HG03108 (cell line): ENCODE measurements at regions not wholly inside any gene's neighbourhood (a gene's known extent, or its start where the extent isn't known, plus 50 kb on each side); places are given as distances from the start of the nearest gene placed in this dataset.

Experiments
- ATAC-seq: cut with Tn5 transposase; IDR thresholded peaks from one replicate; pipeline ENCODE4 v1.9.1; 2021; ENCODE audit warnings: moderate library complexity; ENCODE audit not compliant: unreplicated experiment

DNA sequence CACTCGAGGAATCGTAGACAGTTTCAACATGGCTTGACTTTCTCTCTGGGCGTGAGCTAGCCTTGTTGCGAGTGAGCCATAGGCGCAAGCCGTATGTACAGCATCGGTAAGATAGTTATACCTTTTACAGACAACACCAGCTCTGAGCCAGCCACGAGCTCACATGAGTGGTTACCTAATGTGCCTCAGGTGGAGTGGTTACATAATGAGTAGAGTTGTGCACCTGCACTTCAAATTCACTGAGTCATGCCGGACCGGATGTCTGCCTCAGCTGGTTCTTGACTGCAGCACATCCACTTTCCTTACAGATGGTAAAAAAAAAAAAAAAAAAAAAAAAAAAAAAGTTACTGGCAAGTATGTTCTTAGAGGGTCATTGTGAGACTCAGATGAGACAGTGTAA is 360.4 kb upstream of the NR5A2 start:
- ATAC-seq, result no peak

DNA sequence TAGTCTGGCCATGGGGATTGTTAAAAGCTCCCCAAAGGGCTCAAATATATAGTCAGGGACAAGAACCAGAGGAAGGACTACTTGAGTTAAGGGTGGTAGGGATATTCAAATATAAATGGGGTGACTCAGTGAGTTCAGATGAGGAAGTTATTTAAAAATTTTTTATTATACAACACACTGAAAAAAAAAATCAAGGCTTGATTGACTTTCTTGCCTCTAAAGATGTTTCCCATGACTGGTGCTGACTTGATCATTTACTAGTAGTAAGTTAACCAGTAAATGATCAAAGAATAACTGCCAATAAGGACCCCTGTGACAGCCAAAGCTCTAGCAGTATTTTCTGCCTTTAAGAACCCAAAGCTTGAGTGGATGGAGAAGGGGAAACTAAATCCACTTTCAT is 357.6 kb upstream of the NR5A2 start:
- ATAC-seq, result no peak

DNA sequence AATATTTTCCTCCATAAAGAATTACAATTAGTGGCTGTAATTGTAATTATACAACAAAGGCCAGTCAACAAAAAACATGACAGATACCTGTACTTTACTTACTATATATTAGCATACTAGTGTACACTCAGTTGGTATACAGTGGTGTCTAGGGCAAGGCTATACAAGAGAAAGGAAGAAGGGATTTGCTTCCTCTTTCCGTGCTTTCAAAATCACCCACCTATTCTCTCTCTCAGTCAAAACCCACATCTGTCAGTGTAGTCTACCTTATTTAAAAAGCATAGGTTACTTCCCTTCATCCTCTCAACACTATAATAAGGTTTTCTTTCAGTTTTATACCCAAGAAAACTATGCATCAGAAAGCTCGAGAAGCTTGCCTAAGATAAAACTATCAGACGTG is 355.8 kb upstream of the NR5A2 start:
- no peak for ATAC-seq

DNA sequence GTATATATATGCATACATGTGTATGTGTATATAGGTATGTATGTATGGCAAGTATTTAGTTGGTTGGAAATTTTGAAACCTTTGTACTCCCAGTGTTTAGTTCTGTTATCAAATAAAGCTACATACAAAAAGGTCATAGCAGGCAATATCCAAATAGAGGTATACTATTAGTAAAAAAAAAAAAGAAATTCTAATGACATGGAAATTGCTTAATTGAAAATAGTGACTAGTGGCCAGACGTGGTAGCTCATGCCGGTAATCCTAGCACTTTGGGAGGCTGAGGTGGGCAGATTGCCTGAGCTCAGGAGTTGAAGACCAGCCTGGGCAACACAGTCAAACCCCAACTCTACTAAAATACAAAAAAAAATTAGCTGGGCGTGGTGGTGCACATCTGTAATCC is 351.6 kb upstream of the NR5A2 start:
- ATAC-seq, result no peak

DNA sequence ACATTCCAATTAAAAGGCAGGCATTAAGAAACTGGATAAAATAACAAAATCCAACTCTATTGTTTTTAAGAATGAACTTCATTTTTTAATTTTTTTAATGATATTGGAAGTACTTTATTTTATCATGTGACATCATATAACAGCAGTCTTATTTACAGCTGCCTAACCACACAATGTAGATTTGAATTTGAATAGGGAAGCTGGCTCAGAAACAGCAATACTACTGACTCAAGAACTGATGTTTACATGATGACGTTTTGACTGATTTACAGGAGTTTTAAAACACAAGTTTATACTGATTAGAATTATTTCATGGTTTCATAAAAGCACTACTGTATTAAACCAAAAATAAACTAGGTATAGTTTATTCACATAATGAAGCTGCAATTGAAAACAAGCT is 348.7 kb upstream of the NR5A2 start:
- ATAC-seq, result no peak

DNA sequence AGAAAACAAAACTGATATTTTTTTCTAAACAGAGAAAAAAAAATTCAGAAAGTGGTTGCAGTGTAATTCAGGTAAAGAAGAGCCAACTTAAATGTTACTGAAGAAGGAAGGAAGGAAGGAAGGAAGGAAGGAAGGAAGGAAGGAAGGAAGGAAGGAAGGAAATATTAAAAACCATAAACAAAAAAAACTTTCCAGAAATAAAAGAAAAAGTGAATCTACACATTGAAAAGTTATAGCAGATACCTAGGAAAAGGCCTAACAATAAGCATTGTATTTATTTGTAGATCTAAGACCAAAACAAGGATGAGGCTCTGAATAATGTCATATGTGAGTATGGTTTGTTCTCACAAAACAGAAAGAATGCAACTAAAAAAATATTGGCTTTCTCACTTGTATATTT is 345.4 kb upstream of the NR5A2 start:
- no peak for ATAC-seq

DNA sequence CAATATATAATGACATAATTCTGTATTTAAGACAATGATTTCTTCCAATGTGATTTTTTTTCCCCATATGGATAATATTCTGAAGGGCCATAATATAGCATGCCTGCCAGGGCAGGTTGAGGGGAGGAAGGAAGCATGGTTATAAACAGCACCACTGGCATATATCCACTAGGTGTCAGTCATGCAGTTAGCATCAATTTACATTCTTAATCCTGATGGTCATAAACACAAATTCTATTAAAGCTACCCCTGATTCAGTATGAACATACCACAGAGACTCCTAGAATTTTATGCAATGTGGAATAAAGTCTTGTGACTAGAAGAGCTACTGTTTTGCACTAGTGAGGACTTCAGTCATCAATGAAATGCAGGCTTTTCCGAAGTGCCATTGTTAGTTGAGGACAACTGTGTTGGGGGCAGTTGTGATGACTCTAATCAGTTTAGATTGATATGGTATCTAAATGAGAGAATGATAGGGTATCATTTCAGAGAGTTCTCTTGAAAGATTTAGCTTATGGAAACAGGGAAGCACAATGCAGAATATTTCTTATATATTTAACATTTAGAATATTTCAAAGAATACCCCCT is 342.7 kb upstream of the NR5A2 start:
- peak; percentile 69 for ATAC-seq

DNA sequence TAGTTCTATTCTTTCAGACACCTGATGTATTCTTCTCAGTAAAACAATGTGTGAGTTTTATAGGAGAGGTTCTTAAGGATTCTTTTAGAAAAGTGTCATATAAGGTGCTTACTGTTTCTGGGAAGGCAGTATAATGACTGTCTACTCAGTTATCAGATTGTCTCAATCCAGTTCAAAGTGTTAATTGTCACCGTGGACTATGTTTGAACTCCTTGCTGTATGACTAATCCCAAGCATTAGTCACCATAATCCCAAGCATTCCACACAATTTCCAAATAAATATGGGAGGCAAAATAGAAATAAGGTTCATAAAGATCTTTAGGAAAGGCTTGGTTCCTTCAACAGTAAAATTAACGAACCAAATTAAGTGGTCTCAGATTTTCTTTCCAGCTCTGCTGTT is 342.1 kb upstream of the NR5A2 start:
- ATAC-seq, result no peak

DNA sequence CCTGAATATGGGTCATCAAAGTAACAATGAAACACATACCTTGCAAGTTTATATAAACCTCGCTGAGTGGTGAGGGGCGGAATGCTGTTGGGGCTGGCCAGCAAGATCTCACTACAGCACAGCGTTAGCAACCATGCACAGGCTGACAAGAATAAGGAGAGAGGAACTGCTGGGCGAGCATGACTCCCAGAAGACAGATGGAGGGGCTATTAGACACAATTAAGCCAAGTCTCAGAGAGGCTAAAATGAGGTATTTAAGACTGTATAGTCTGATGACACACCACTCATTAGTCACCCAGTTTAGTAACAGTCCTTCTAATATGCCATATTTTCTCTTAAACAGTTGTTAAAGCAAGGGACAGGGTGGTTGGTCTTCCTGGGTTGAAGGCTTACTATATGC is 340.2 kb upstream of the NR5A2 start:
- ATAC-seq, result no peak

DNA sequence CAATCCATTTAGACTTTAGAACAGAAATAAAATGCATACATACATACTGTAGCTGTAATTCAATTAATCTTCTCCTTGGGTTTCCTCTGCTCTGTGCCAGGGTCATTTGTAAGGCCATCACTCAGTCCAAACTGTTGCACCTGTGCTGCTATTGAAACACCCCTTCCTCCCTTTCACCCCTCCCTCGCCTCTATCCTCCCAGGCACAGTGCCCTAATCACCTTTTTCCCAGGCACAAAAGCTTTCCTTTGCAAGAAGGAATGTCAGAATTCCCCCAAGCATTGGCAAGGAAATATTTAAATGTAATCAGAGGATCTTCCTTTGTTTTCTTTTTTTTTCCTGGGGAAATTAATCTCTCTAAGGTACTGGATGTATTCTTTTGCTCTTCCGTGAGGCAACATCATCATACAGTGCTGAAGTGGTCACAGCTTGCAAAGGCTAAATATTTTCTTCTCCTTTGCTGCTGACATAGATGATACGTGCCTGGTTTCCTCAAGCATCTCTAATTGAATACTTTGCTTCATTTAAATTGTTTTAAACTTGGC is 339.3 kb upstream of the NR5A2 start:
- ATAC-seq, result no peak

DNA sequence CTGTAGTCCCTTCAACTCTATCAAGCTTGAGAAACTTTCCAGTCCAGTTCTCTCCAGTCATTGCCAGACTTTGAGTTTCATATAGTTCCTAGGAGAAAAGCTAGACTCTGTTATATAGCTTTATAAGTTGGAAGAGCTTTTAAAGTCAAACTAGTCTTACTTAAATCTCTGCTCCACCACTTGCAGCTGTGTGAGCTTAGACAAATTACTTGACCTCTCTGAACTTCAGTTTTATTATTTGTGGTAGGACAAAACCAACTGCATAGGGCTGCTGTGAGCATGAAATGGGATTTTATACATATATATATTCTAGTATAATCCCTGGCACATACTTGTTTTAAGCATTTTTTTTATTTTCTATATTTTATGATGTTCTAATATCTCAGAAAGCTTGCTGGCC is 338.7 kb upstream of the NR5A2 start:
- ATAC-seq, result no peak

DNA sequence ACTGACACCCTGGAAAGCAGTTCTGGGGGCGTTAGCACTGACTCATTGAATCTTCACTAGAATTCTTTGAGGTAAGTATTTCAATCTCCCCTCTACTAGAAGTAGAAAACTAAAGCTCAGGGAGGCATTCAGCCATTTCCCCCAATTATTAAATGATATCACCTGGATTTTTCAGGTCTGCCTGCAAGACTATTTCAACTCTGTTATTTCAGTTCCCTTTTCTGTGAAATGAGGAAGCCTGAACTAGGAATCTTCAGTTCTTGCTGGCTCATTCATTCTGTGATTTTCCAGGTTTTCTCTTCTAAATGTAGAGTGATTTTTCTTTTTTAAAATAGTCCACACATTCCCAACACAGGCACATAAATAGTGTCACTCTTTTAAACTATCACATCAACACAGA is 337.0 kb upstream of the NR5A2 start:
- ATAC-seq, result no peak

DNA sequence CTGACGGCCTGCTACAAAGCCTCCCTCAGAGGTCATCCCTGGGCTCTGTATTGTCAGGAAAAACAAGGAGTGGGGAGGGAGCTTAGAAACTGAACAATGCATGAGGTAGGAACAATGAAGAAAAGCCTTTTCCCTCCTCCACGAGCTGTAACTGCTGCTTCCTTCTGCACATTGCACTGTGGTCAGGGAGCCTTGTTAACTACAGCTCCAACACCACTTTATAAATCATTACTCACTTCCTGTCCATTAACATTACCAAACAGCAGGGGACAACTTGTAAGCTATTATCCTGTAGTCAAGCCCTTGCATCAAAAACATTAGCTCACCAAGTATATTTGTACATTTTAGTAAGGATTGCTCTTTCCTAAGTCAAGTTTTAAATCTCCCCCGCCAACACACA is 336.0 kb upstream of the NR5A2 start:
- ATAC-seq, result no peak

DNA sequence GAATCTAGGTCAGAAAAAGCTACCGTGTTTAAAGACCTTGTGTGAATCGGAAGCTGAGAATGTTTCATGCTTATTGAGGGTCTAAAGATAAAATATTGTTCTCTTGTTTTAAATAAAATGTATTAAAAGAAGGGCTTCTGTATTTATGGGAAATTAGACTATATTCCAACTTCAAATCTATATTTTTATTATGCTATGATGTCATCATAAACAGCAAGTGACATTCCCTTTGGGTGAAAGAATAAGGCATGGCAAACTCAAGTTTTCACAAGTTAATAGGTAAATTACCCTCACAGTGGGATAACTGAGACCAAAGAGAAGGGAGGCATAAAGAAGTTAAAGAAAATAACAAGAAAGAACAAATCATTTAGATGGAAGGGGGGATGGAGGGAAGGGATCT is 333.8 kb upstream of the NR5A2 start:
- no peak for ATAC-seq

DNA sequence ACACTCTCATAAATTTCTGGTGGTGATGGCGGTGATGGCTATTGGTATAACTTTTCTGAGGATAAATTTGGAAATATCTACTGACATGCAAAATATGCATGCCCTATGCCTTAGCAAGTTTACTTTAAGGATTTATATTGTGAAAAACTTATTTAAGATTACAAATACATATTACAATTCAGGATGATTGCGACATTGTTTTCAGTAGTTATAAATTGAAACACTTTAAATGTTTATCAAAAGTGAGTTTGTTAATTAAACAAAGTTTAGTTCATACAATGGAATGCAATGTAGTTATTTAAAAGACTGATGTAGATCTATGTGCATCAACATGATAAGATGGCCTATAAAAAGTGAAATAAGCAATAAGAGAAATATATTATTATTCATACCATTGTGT is 331.3 kb upstream of the NR5A2 start:
- ATAC-seq, result no peak

DNA sequence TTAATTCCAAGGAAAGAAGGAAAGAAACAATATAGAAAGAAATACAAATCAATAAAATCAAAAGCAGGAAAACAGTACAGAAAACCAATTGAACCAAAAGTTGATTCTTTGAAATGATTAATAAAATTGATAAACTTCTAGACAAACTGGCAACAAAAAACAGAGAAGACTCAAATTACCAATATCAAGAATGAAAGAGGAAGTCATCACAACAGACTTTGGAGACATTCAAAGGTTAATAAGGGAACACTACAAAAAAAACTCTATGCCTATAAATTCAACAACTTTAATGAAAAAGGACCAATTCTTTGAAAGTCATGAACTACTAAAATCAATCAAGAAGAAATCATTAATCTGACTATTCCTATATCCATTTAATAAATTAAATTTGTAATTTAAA is 329.3 kb upstream of the NR5A2 start:
- no peak for ATAC-seq

DNA sequence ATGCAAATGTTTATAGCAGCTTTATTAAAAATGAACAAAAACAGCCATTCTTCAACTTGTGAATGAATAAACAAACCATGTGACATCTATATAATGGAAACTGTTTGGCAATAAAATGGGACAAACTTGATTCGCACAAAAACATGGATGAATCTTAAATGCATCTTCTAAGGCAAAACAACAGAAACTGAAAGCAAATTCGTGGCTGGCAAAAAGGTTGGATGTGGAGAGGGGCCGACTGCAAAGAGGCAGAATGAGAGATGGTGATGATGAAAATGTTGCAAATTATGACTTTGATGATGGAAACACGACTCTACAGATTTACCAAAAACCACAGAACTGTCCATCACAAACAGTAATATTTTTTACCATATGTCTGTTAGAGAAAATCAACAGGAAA is 327.0 kb upstream of the NR5A2 start:
- no peak for ATAC-seq

DNA sequence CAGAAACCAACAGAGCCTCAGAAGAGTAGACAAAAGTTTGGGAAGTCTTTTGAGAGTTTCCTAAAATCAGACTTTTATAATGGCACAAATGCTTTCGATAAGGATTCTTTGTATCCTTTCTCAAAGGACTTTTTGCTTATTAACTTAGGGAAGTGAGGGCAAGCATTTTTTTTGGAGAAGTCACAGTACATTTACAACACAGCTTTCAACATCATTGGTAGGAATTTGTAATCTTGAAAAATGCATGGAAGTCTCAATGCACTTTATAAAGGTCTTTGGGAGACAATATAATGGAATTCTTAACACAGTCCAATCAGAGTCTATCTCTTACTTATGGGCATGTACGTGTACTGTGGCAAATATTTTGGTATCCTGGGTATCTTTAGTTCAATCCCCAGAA is 325.8 kb upstream of the NR5A2 start:
- ATAC-seq, result no peak

DNA sequence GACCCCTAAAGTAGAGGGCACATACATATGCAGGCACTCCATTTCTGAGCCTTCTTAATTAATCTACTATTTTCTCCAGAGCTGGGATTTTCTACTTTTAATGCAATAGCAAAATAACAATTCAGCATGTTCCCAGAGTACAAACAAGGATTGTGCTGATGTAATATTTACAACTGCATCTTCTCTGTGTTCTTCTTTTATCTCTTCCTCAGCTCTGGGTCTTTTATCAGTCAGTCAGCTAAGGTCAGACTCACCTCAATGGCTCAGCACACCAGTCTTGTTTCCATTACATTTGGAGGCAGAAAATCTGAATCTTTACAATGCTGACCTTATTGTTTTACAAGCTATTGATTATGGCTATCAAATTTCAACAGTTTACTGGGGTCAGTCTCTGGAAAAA is 323.3 kb upstream of the NR5A2 start:
- ATAC-seq, result no peak

DNA sequence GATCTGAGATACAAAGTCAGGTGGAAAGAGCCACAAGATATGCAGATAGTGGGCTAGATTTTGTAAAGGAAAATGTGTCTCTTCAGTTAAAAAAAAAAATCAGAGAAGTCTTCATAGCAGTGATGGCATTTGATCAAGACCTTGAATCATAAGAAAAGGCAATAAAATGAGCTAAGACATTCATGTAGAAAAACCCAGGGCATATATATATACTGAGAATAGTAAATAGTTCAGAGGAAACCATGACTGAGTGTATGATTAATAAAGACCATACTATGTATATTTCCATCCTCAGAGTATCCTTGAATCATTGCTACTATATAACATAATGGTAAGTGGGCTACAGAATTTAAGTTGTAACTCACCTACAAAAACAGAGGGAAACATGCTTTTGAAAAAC is 321.7 kb upstream of the NR5A2 start:
- no peak for ATAC-seq

DNA sequence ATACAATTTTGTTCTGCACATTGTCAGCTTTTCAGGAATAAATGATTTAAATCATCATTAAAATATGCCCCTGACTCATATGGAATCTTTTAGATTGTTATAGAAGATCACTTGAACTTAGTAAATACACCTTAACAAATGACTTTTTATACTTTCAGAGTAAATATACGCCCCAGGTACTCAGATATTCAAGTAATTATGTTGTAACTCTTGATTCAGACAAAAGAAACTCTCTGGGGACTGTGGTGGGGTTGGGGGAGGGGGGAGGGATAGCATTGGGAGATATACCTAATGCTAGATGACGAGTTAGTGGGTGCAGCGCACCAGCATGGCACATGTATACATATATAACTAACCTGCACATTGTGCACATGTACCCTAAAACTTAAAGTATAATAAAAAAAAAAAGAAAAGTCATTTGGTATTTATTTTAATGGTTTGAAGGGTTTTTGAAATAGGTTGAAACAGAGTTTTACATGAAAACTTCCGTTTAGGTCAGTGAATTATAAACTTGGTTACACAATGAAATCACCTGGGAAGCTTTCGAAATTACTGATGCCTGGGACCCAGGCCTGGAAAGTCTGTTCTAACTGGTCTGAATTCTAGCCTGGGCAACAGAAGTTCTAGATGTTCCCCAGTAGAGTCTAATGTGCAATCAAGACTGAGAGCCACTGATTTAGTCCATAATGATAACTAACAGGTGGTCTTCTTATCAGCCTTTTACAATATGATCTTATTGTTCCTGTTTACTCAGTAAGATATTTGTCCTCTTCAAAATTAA is 320.5 kb upstream of the NR5A2 start:
- no peak for ATAC-seq

DNA sequence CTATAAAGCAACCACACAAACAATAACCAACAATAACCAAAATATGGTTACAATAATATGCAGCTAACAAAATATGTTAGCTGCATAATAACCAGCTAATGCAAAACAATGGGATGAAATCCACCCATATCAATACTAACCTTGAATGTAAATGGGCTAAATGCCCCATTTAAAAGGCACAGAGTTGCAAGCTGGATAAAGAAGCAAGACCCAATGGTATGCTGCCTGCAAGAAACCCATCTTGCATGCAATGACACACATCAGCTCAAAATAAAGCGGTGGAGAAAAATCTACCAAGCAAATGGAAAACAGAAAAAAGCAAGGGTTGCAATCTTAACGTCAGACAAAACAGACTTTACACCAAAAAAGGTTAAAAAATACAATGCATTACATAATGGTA is 316.5 kb upstream of the NR5A2 start:
- no peak for ATAC-seq

DNA sequence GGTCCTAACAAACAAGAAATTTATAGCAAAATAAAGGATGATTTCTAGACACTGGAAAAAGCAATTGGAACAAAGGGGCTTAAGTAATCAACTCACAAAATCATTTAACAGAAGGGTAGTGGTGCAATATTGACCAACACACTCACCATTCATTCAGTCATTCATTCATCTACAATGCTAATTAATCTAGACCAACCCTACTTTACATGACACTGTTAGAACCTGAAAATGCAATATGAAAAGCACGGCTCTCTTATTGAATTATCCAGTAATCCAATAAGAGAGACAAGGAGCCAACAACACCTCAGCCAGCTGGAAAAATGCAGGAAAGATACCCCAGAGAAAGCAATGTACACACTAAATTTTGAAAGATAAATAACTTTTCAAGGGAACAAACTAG is 310.8 kb upstream of the NR5A2 start:
- ATAC-seq, result no peak
